ENCODE measurements at regions not wholly inside any gene's neighbourhood (a gene's known extent, or its start where the extent isn't known, plus 50 kb on each side); places are given as distances from the start of the nearest gene placed in this dataset.

GRCh38 chr6:154595538-154595937, 85.1 kb upstream of the CNKSR3 start:
- no peak overlapping the region for H3K4me2 ChIP-seq
- POLR2A ChIA-PET = no interaction called here
- H3K9me3 ChIP-seq = no peaks in the 10 kb centered on the region
- H3K27me3 ChIP-seq (ENCODE audit: insufficient read depth) = no peaks in the 10 kb centered on the region
- CTCF ChIA-PET = interaction anchor here (1.0 to 1.2 kb wide), 2 partner anchors 11 to 80 kb away, joined by 3 to 5 read pairs; no protein-coding TSS in a partner anchor
- no peaks in the 10 kb centered on the region for H3K79me2 ChIP-seq (ENCODE audit: insufficient read depth)
- no peaks in the 10 kb centered on the region for H3F3A ChIP-seq (replicated peaks; ENCODE audit: insufficient read depth)
- H3K9ac ChIP-seq = no peak overlapping the region
- TF ChIP-seq MXI1 (IDR thresholded peaks at IDR 0.05; ENCODE audit: low read depth, low read length) (no peak), SIN3A (IDR thresholded peaks at IDR 0.05; ENCODE audit: borderline replicate concordance, low read depth, low read length) (no peak), FOXJ3 (CRISPR knock-in tag; IDR thresholded peaks at IDR 0.05) (no peak), ELF1 (IDR thresholded peaks at IDR 0.05) (no peak), TCF12 (IDR thresholded peaks at IDR 0.05) (no peak), USF1 (IDR thresholded peaks at IDR 0.05; ENCODE audit: borderline replicate concordance, low read depth) (no peak), JUND (IDR thresholded peaks at IDR 0.05) (no peak), NRF1 (IDR thresholded peaks at IDR 0.05; ENCODE audit: low read depth, low read length) (no peak)
- H3K9me2 ChIP-seq = no peaks in the 10 kb centered on the region
- DNase-seq = no peak
- no peak overlapping the region for H2AFZ ChIP-seq (ENCODE audit: low read depth)
- H3K4me1 ChIP-seq (ENCODE audit: control insufficient read depth in 1 of 2, insufficient read depth in 2 of 2, low read depth in 1 of 2, low read length in 1 of 2) = no peaks in the 10 kb centered on the region
- no peaks in the 10 kb centered on the region for H4K20me1 ChIP-seq (ENCODE audit: insufficient read depth)
- no peak overlapping the region for H3K27ac ChIP-seq (ENCODE audit: low read depth in 2 of 2, low read length in 1 of 2)
- H3K36me3 ChIP-seq (replicated peaks in 1 of 2; ENCODE audit: control insufficient read depth in 1 of 2, insufficient read depth in 2 of 2, low read length in 1 of 2) = no peaks in the 10 kb centered on the region
- WGBS (ENCODE audit: low lambda C conversion rate) = 60% methylated on average over 1 of the region's 1 CpG
- no peak overlapping the region for H3K4me3 ChIP-seq (ENCODE audit: low read depth in 2 of 2, low read length in 1 of 2)

- Histone ChIP-seq H4K20me1 (ENCODE audit: insufficient read depth) (no peaks in the 10 kb centered on the region), H3K27ac (ENCODE audit: low read depth in 2 of 2, low read length in 1 of 2) (no peak overlapping the region), H2AFZ (ENCODE audit: low read depth) (no peak overlapping the region), H3K4me1 (ENCODE audit: control insufficient read depth in 1 of 2, insufficient read depth in 2 of 2, low read depth in 1 of 2, low read length in 1 of 2) (no peaks in the 10 kb centered on the region), H3K79me2 (ENCODE audit: insufficient read depth) (no peaks in the 10 kb centered on the region), H3K36me3 (replicated peaks in 1 of 2; ENCODE audit: control insufficient read depth in 1 of 2, insufficient read depth in 2 of 2, low read length in 1 of 2) (no peaks in the 10 kb centered on the region), H3K9ac (no peak overlapping the region), H3F3A (replicated peaks; ENCODE audit: insufficient read depth) (no peaks in the 10 kb centered on the region), H3K9me3 (no peaks in the 10 kb centered on the region), H3K27me3 (ENCODE audit: insufficient read depth) (no peaks in the 10 kb centered on the region), H3K9me2 (no peaks in the 10 kb centered on the region), H3K4me2 (no peak overlapping the region), H3K4me3 (ENCODE audit: low read depth in 2 of 2, low read length in 1 of 2) (no peak overlapping the region)
- ChIA-PET CTCF (interaction anchor here (1.0 to 1.2 kb wide), 2 partner anchors 11 to 80 kb away, joined by 3 to 5 read pairs; no protein-coding TSS in a partner anchor), POLR2A (no interaction called here)
- no peak for DNase-seq
- TF ChIP-seq RXRA (IDR thresholded peaks at IDR 0.05; ENCODE audit: borderline replicate concordance, low read depth) (no peak), IRF3 (IDR thresholded peaks at IDR 0.05; ENCODE audit: low read depth, low read length) (no peak), SIN3A (IDR thresholded peaks at IDR 0.05; ENCODE audit: borderline replicate concordance, low read depth, low read length) (no peak), FOXJ3 (CRISPR knock-in tag; IDR thresholded peaks at IDR 0.05) (no peak), POLR2AphosphoS5 (IDR thresholded peaks at IDR 0.05; ENCODE audit: low read depth, low read length) (no peak), ZBTB33 (IDR thresholded peaks at IDR 0.05; ENCODE audit: borderline replicate concordance, low read depth) (no peak), EP300 (IDR thresholded peaks at IDR 0.05; ENCODE audit: borderline replicate concordance in 1 of 2, low read depth in 1 of 2, low read length in 1 of 2) (no peak), NFIC (IDR thresholded peaks at IDR 0.05; ENCODE audit: borderline replicate concordance) (no peak), GABPA (IDR thresholded peaks at IDR 0.05; ENCODE audit: low read depth) (no peak), FOSL2 (IDR thresholded peaks at IDR 0.05; ENCODE audit: borderline replicate concordance, low read depth) (no peak), CTCF (IDR thresholded peaks at IDR 0.05) (no peak), YY1 (IDR thresholded peaks at IDR 0.05; ENCODE audit: low read depth) (no peak), TAF1 (IDR thresholded peaks at IDR 0.05; ENCODE audit: borderline replicate concordance, low read depth, low read length) (no peak), TCF12 (IDR thresholded peaks at IDR 0.05) (no peak), JUND (IDR thresholded peaks at IDR 0.05) (no peak), PBX3 (IDR thresholded peaks at IDR 0.05) (no peak), MXI1 (IDR thresholded peaks at IDR 0.05; ENCODE audit: low read depth, low read length) (no peak), CHD2 (IDR thresholded peaks at IDR 0.05; ENCODE audit: low read length, partially characterized antibody) (no peak)
- 73% methylated on average over 2 of the region's 2 CpGs for WGBS (ENCODE audit: low lambda C conversion rate)
Measured at GRCh38 chr6:154596009-154596408, 85.5 kb upstream of the CNKSR3 start.
